ENCODE measurements at regions not wholly inside any gene's neighbourhood (a gene's known extent, or its start where the extent isn't known, plus 50 kb on each side); places are given as distances from the start of the nearest gene placed in this dataset.

GRCh38 chr4:18953613-18954012, 932.1 kb upstream of the LCORL start:
- DNase-seq (ENCODE audit: low read depth): no peak

GRCh38 chr4:18945464-18945863, 923.9 kb upstream of the LCORL start:
- no peak for DNase-seq (ENCODE audit: low read depth)

- DNase-seq (ENCODE audit: low read depth): no peak
Measured at GRCh38 chr4:18942874-18943273, 921.3 kb upstream of the LCORL start.

GRCh38 chr4:18938343-18939099, 917.0 kb upstream of the LCORL start:
- no peak for DNase-seq (ENCODE audit: low read depth)

- DNase-seq (ENCODE audit: low read depth): no peak
Measured at GRCh38 chr4:18937746-18938145, 916.2 kb upstream of the LCORL start.

- DNase-seq (ENCODE audit: low read depth): no peak
Measured at GRCh38 chr4:18937080-18937479, 915.5 kb upstream of the LCORL start.

GRCh38 chr4:18935659-18936345, 914.2 kb upstream of the LCORL start:
- DNase-seq (ENCODE audit: low read depth): no peak

GRCh38 chr4:18934197-18934596, 912.6 kb upstream of the LCORL start:
- no peak for DNase-seq (ENCODE audit: low read depth)

- no peak for DNase-seq (ENCODE audit: low read depth)
Measured at GRCh38 chr4:18932730-18933339, 911.3 kb upstream of the LCORL start.

- DNase-seq (ENCODE audit: low read depth): no peak
Measured at GRCh38 chr4:18931643-18932377, 910.3 kb upstream of the LCORL start.

GRCh38 chr4:18930487-18930886, 908.9 kb upstream of the LCORL start:
- no peak for DNase-seq (ENCODE audit: low read depth)

GRCh38 chr4:18923496-18924161, 902.1 kb upstream of the LCORL start:
- DNase-seq (ENCODE audit: low read depth): no peak

GRCh38 chr4:18917689-18918088, 896.1 kb upstream of the LCORL start:
- DNase-seq (ENCODE audit: low read depth): peak; percentile 41

- no peak for DNase-seq (ENCODE audit: low read depth)
Measured at GRCh38 chr4:18914182-18914581, 892.6 kb upstream of the LCORL start.

- no peak for DNase-seq (ENCODE audit: low read depth)
Measured at GRCh38 chr4:18894928-18895327, 873.4 kb upstream of the LCORL start.

GRCh38 chr4:18882468-18882867, 860.9 kb upstream of the LCORL start:
- DNase-seq (ENCODE audit: low read depth): peak; percentile 64

- no peak for DNase-seq (ENCODE audit: low read depth)
Measured at GRCh38 chr4:18881556-18881955, 860.0 kb upstream of the LCORL start.

GRCh38 chr4:18880871-18881270, 859.3 kb upstream of the LCORL start:
- no peak for DNase-seq (ENCODE audit: low read depth)

- DNase-seq (ENCODE audit: low read depth): no peak
Measured at GRCh38 chr4:18878561-18878960, 857.0 kb upstream of the LCORL start.

- no peak for DNase-seq (ENCODE audit: low read depth)
Measured at GRCh38 chr4:18869166-18869565, 847.6 kb upstream of the LCORL start.

- DNase-seq (ENCODE audit: low read depth): no peak
Measured at GRCh38 chr4:18860836-18861530, 839.4 kb upstream of the LCORL start.
